Lower lobe of right lung (tissue), 2 donors: ENCODE measurements at regions not wholly inside any gene's neighbourhood (a gene's known extent, or its start where the extent isn't known, plus 50 kb on each side); places are given as distances from the start of the nearest gene placed in this dataset.

ENCODE experiments used
- ATAC-seq, 2 donors: fragments of 200-7000 bp; cut with Tn5 transposase; one replicate each; pipeline ENCODE4 v1.9.1; 2020 to 2022; ENCODE audit warnings: mild to moderate bottlenecking in 2 of 2, moderate library complexity in 2 of 2
- DNase-seq: peaks from one replicate; pipeline ENCODE4 v3.0.0-alpha.2; 2020
- H3K27ac ChIP-seq: fragments of 200-600 bp; one replicate; pipeline ENCODE4 v1.8.0; 2022
- H3K27me3 ChIP-seq: fragments of 200-600 bp; one replicate; pipeline ENCODE4 v1.8.0; 2022; ENCODE audit warnings: low read depth
- H3K36me3 ChIP-seq: fragments of 200-600 bp; one replicate; pipeline ENCODE4 v1.8.0; 2022; ENCODE audit warnings: mild to moderate bottlenecking
- H3K4me1 ChIP-seq: fragments of 200-600 bp; one replicate; pipeline ENCODE4 v1.8.0; 2022
- H3K4me3 ChIP-seq: fragments of 200-600 bp; one replicate; pipeline ENCODE4 v1.8.0; 2022; ENCODE audit warnings: mild to moderate bottlenecking
- H3K9me3 ChIP-seq: fragments of 200-600 bp; one replicate; pipeline ENCODE4 v1.8.0; 2022
- intact Hi-C: fragments of 100-400 bp; cut with DNase I; formaldehyde crosslinking; loops from one replicate; pipeline ENCODE4 v1.11.0; 2022
- TF ChIP-seq, protein P1 (sequence below): fragments of 200-600 bp; IDR thresholded peaks from one replicate; pipeline ENCODE4 v1.8.0; 2022; ENCODE audit warnings: antibody characterized with exemption, mild to moderate bottlenecking
- donor health status: DM: no; HTN: yes; CAD: no; lungs with severe emphysema.

DNA sequence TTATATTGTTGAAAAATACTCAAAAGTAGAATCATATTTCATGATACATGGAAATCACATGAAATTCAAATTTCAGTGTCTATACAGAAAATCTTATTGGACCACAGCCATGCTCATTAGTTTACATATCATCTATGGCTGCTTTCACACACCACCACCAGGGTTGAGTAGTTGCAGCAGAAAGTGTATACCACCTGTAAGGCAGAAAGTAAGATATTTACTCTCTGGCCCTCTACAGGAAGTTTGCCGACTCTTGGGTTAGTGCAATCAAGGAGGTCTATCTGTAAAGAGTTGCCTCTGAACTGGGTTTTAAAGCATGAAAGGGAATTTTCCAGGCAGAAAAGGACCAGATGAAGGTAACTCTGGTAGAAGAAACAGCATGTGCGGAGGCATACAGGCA lies 432.3 kb downstream of the DHX35 start:
- no peaks in the 10 kb centered on the region for H3K27me3 ChIP-seq
- intact Hi-C loops, result no loop called here
- no peaks in the 10 kb centered on the region for H3K9me3 ChIP-seq
- TF ChIP-seq, protein P1, sequence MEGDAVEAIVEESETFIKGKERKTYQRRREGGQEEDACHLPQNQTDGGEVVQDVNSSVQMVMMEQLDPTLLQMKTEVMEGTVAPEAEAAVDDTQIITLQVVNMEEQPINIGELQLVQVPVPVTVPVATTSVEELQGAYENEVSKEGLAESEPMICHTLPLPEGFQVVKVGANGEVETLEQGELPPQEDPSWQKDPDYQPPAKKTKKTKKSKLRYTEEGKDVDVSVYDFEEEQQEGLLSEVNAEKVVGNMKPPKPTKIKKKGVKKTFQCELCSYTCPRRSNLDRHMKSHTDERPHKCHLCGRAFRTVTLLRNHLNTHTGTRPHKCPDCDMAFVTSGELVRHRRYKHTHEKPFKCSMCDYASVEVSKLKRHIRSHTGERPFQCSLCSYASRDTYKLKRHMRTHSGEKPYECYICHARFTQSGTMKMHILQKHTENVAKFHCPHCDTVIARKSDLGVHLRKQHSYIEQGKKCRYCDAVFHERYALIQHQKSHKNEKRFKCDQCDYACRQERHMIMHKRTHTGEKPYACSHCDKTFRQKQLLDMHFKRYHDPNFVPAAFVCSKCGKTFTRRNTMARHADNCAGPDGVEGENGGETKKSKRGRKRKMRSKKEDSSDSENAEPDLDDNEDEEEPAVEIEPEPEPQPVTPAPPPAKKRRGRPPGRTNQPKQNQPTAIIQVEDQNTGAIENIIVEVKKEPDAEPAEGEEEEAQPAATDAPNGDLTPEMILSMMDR, result no peak
- no peak overlapping the region for H3K4me3 ChIP-seq
- no peaks in the 10 kb centered on the region for H3K4me1 ChIP-seq
- ATAC-seq (no peak), DNase-seq (no peak)
- no peak overlapping the region for H3K27ac ChIP-seq
- no peaks in the 10 kb centered on the region for H3K36me3 ChIP-seq

DNA sequence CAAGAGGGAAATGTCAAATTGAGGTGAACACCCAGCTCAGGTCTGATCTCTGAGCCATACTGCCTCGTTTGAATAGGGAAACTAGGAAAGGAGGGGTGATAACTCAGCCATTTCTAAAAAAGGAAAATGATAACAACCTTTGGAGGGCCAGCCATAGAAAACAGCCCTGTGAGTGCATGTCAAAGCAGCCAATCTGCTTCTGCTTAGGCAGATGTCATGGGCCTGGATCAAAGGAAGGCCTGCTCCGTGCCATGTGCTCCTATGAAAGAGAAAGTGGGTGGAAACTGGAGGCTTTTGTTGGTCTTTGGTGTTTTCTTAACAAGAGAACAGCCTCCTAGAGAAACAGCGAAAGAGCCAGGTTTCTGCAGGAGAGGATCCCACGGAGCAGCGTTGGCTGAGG lies 428.0 kb downstream of the DHX35 start:
- no peaks in the 10 kb centered on the region for H3K9me3 ChIP-seq
- no peaks in the 10 kb centered on the region for H3K36me3 ChIP-seq
- TF ChIP-seq, protein P1, result no peak
- H3K27me3 ChIP-seq, result no peaks in the 10 kb centered on the region
- no peaks in the 10 kb centered on the region for H3K4me1 ChIP-seq
- intact Hi-C loops, result no loop called here
- no peak for ATAC-seq
- no peak for DNase-seq
- no peak overlapping the region for H3K4me3 ChIP-seq
- no peak overlapping the region for H3K27ac ChIP-seq

DNA sequence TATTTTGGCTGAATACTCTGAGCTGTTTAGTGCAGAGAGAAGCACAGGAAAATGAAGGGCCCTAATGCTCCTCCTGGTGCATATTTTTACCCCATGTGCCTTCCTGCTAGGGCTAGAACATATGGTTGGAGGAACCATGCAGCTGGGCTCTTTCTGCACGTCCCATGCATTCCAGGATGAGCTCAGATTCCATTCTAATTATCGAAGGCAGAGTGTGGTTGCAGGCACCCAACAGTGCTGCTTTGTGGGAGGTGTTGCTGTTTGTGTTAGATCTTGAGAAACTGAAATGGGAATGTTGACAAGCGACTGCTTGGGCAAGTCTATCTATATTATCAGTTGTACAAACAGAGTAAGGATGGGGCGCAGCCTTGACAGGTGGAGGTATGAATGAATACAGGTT lies 419.5 kb downstream of the DHX35 start:
- no peaks in the 10 kb centered on the region for H3K4me1 ChIP-seq
- no peak overlapping the region for H3K4me3 ChIP-seq
- TF ChIP-seq, protein P1, result no peak
- no peaks in the 10 kb centered on the region for H3K36me3 ChIP-seq
- H3K27me3 ChIP-seq, result no peaks in the 10 kb centered on the region
- ATAC-seq, result no peak
- no peak for DNase-seq
- H3K27ac ChIP-seq, result no peak overlapping the region
- intact Hi-C loops, result no loop called here
- no peaks in the 10 kb centered on the region for H3K9me3 ChIP-seq

DNA sequence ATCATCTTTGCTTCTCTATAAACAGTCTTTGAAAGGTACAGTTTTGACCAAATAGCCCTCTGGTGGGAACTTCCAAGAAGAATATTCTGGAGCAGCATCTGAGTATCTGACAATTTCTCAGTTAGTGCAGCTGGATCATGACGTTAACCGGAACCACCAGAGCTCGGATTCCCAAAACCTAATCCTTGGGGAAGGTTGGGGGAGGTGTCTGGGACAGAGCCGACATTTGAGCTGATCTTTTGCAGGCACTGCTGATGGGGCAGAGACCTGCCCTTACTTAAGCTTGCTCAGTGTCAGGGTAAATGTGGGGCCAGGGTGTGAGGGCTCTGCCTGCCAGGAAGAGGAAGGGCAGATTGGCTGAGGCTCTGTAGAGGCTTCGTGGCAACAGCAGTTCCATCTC lies 416.6 kb downstream of the DHX35 start:
- ATAC-seq (no peak), DNase-seq (no peak)
- H3K4me3 ChIP-seq, result no peak overlapping the region
- H3K27me3 ChIP-seq, result no peaks in the 10 kb centered on the region
- TF ChIP-seq, protein P1, result no peak
- no peaks in the 10 kb centered on the region for H3K4me1 ChIP-seq
- intact Hi-C loops, result no loop called here
- no peaks in the 10 kb centered on the region for H3K36me3 ChIP-seq
- H3K9me3 ChIP-seq, result no peaks in the 10 kb centered on the region
- H3K27ac ChIP-seq, result no peak overlapping the region

DNA sequence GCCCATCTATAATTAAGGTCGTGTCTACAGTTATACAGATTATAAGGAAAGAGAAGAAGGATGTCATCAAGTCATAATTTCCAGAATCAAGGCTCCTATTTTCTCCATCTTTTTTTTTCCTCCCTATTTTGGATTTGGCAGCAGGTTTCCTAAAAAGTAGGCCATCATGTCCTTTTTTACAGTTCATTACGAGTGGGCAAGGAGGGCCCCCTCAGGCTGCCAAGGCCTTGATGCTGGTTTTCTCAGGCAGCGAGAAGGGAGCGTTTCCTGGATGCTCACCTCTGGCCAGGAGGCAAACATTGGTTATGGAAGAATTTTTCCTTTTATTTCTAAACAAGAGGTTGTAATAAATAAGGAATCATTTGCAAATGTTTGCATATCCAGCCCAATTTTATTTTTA lies 414.6 kb downstream of the DHX35 start:
- intact Hi-C loops, result no loop called here
- Histone ChIP-seq H3K4me1 (no peaks in the 10 kb centered on the region), H3K27ac (no peak overlapping the region), H3K27me3 (no peaks in the 10 kb centered on the region), H3K9me3 (no peaks in the 10 kb centered on the region), H3K4me3 (no peak overlapping the region), H3K36me3 (no peaks in the 10 kb centered on the region)
- DNase-seq, result no peak
- TF ChIP-seq, protein P1, result no peak
- no peak for ATAC-seq

DNA sequence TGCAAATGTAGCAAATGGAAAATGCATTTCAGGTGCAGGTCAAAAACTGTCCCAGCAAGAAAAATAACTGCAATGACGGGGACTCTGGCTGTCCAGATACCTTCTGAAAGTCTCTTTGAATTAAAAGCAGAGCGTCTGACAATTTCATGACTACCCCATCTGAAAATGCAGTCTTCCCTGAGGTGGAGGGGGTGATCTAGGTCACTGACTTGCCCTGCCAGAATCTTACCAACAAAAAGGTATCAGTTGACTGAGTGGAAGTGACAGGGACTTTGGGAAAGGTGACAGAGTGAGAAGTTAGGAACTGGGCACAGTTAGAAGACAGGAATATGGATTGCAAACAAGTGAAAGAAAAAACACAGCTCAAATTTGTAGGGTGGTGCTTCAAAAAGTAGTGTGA lies 402.2 kb downstream of the DHX35 start:
- ATAC-seq, result no peak
- no peaks in the 10 kb centered on the region for H3K9me3 ChIP-seq

More for the DNA sequence above, 402.2 kb downstream of the DHX35 start:
- H3K27ac ChIP-seq, result no peak overlapping the region
- no peak for DNase-seq
- no peak overlapping the region for H3K4me3 ChIP-seq
- TF ChIP-seq, protein P1, result no peak
- no peaks in the 10 kb centered on the region for H3K27me3 ChIP-seq
- H3K4me1 ChIP-seq, result no peaks in the 10 kb centered on the region
- H3K36me3 ChIP-seq, result no peaks in the 10 kb centered on the region
- intact Hi-C loops, result no loop called here
